BJ (cell line): ENCODE measurements at regions not wholly inside any gene's neighbourhood (a gene's known extent, or its start where the extent isn't known, plus 50 kb on each side); places are given as distances from the start of the nearest gene placed in this dataset.

Experiments
- CTCF ChIA-PET: fragments of 350-600 bp; formaldehyde crosslinking; extraction: SDS; loops from one replicate; lab custom pipeline; 2021; ENCODE audit warnings: antibody characterized with exemption, inconsistent platforms; lab: Yijun Ruan, JAX
- POLR2A ChIA-PET: fragments of 300-600 bp; sonication (Branson Sonifier 250); formaldehyde crosslinking; extraction: SDS; loops from one replicate; lab custom pipeline; 2021; ENCODE audit warnings: antibody characterized with exemption; lab: Charles Lee
- DNase-seq: peaks from one replicate; pipeline ENCODE4 v3.0.0-alpha.2; 2011; ENCODE audit warnings: low read depth
- H3K27me3 ChIP-seq: 2 replicates; pipeline ENCODE4 v1.6.0; 2011; ENCODE audit warnings: low read length; ENCODE audit not compliant: control insufficient read depth, insufficient read depth
- H3K36me3 ChIP-seq: 2 replicates; pipeline ENCODE4 v1.5.1; 2011; ENCODE audit warnings: low read length; ENCODE audit not compliant: control insufficient read depth, insufficient read depth
- H3K4me3 ChIP-seq: 2 replicates; pipeline ENCODE4 v1.5.1; 2011; ENCODE audit warnings: low read depth, mild to moderate bottlenecking, control low read depth, low read length
- CTCF ChIP-seq: IDR thresholded peaks from 2 replicates; pipeline ENCODE4 v1.5.1; 2011; ENCODE audit warnings: low read depth, mild to moderate bottlenecking, control low read depth, inconsistent platforms, low read length, moderate library complexity; ENCODE audit not compliant: insufficient read depth

GRCh38 chr15:70521576-70522322 is 241.6 kb downstream of the UACA start:
- H3K27me3 ChIP-seq: peaks cover 28% of the 10 kb centered on the region
- CTCF ChIA-PET: no interaction called here
- H3K4me3 ChIP-seq: no peak overlapping the region
- no peaks in the 10 kb centered on the region for H3K36me3 ChIP-seq
- POLR2A ChIA-PET: no interaction called here
- DNase-seq: no peak
- TF ChIP-seq CTCF: no peak

GRCh38 chr15:70519616-70520015 is 243.7 kb downstream of the UACA start:
- POLR2A ChIA-PET: no interaction called here
- peaks cover 33% of the 10 kb centered on the region for H3K27me3 ChIP-seq

GRCh38 chr15:70519004-70519365 is 244.4 kb downstream of the UACA start:
- Histone ChIP-seq H3K27me3 (peaks cover 34% of the 10 kb centered on the region), H3K4me3 (no peak overlapping the region)
- CTCF ChIA-PET: interaction anchor here (0.8 kb wide), 1 partner anchor 222 kb away, joined by 3 read pairs; no protein-coding TSS in a partner anchor

More at GRCh38 chr15:70519616-70520015, 243.7 kb downstream of the UACA start:
- no peaks in the 10 kb centered on the region for H3K36me3 ChIP-seq
- CTCF ChIA-PET: no interaction called here
- H3K4me3 ChIP-seq: no peak overlapping the region
- TF ChIP-seq CTCF: no peak
- DNase-seq: no peak

GRCh38 chr15:70518201-70519003 is 245.0 kb downstream of the UACA start:
- Histone ChIP-seq H3K4me3 (no peak overlapping the region), H3K27me3 (peaks cover 33% of the 10 kb centered on the region), H3K36me3 (no peaks in the 10 kb centered on the region)
- no peak for TF ChIP-seq CTCF
- no peak for DNase-seq
- POLR2A ChIA-PET: no interaction called here
- CTCF ChIA-PET: interaction anchor here (0.8 kb wide), 1 partner anchor 221 kb away, joined by 3 read pairs; no protein-coding TSS in a partner anchor

More at GRCh38 chr15:70519004-70519365, 244.4 kb downstream of the UACA start:
- H3K36me3 ChIP-seq: no peaks in the 10 kb centered on the region
- TF ChIP-seq CTCF: no peak
- no peak for DNase-seq
- POLR2A ChIA-PET: no interaction called here

- no peak for TF ChIP-seq CTCF
- POLR2A ChIA-PET: no interaction called here
- H3K27me3 ChIP-seq: peaks cover 30% of the 10 kb centered on the region
These were observed 246.2 kb downstream of the UACA start for GRCh38 chr15:70517194-70517590.

More at GRCh38 chr15:70517194-70517590, 246.2 kb downstream of the UACA start:
- no peaks in the 10 kb centered on the region for H3K36me3 ChIP-seq
- no peak overlapping the region for H3K4me3 ChIP-seq
- no peak for DNase-seq
- CTCF ChIA-PET: no interaction called here
